HG03159 (cell line): ENCODE measurements at regions not wholly inside any gene's neighbourhood (a gene's known extent, or its start where the extent isn't known, plus 50 kb on each side); places are given as distances from the start of the nearest gene placed in this dataset.

ENCODE experiments used
- ATAC-seq: cut with Tn5 transposase; IDR thresholded peaks from one replicate; pipeline ENCODE4 v1.9.1; 2021; ENCODE audit warnings: mild to moderate bottlenecking, moderate library complexity; ENCODE audit not compliant: unreplicated experiment

DNA sequence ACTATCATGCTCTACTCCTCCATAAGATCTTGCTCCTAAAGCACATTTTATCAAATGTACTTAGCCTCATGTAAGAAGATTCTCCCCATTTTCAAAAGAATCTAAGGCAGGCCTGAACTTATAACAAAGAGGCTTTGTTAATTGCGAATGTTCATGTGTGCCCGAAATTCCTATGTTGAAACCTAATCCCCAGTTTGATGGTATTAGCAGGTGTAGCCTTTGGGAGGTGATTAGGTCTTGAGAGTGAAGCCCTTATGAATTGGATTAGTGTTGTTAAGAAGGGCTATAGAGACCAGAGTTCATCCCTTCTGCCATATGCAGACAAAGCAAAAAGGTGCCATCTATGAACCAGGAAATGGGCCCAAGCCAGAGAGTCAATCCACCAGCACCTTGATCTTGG, 234.5 kb downstream of the PAX3 start:
- ATAC-seq, result no peak

DNA sequence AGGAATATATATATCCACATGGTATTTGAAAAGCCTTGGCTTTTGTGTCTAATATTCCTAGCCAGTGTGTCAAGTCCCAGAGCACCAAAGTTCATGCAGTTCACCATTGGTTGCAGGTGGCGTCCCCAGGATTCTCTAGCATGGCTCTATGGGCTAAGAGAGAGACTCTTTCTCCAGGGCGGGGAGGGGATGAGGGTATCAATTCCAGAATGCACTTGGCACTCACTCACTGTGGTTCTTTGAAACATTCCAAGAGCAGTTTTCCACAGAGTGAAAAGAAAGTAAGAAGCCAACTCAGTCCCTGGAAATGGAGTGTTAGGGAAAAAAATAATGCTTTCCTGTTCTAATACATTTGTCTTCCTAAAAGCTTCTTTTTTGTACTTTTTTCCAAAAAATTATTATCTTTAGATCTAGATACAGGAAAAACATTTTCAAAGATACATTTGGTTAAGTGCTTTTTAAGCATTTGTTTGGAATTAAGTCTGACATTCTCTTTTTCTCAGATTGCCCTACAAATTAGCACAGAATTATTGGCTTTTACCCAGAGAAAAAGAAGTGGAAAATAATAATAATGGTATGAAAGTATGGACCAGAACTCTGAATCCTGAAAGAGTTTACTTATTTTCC, 239.9 kb downstream of the PAX3 start:
- ATAC-seq, result no peak

DNA sequence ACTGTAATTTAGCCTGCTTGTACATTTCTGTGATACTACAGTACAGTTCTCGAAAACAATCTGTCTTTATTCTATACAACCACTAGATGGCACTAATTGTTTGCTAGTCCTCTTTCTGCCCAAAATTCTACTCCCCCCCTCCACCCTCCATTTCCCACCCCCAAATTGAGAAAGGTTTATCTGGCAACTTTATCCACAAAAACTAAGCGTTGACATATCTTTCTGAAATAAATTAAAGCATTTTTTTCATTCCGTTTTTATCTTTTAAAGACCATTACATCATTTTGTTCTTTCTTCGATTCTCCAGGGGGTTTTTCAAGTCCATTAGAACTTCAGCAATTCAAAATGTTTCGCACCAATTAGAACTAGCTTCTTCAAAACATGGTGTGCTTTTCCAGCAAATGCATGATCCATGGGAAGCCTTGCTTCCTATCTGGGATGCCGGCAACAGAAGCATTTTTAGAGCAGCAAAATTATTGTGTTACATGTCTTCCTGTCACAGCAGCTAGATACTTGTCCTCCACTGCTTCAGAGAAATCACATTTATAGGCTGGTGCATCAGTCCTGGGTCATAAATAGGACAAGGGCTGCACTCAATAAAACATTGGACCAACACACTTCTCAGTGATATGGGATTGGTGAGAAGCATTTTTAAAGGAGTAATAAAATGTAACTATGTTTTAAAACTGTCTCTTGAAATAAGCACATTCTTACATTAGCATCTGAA, 241.3 kb downstream of the PAX3 start:
- ATAC-seq, result no peak

DNA sequence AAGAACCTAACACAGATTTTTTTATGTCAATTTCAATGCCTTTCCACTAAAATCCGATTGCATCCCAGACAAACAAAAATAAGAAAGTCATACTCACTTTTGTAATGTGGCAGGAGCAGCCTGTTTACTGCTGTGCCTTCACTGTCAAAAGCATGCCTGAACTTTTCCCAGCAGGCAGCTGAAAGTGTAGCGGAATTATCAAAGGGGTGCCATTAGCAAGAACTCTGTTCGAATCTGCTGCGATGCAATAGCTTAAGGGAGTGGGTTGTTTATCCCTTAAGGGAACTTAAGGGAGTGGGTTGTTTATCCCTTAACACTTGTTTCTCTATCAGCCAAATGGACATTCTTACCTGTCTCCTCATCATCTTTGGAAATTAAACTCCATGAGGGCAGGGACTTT, 243.5 kb downstream of the PAX3 start:
- no peak for ATAC-seq

DNA sequence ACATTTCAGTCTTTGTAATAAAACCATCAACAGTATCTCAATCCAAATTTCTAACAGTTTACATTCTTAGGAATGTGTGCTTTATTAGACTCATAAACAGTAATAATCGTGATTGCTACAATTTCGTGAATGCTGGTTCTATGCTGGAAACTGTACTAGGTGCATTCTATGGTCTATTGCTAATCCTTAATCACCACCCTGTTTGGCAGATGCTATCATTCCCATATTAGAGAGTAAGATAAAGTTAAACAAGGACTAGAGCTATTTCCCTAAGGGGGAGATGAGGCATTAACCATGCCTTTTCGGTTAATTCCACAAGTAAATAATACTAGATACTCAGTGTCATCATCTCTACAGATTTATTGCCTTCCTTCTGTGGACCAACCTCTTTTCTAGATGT, 244.0 kb downstream of the PAX3 start:
- ATAC-seq, result no peak

DNA sequence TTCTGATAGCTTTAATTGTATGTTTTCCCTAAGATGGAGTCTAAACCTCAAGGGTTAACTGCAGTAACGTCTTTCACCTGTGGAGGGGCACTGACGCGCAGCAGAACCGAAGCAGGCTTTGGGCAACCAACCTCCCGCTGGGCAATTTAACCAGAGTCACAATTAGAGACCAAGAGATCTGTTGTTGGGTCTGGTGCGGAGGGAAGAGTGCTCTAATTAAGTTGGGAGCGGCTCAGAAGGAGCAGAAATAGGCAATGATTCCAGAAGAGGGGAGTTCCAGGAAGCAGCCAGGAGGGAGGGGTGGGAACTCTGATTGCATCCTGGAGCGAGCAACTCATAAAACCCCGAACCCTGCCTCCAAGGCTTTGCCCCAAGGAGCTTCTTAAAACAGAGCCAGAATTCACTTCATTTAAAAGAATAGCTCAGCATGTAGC, 245.8 kb downstream of the PAX3 start:
- ATAC-seq, result peak; percentile 86

DNA sequence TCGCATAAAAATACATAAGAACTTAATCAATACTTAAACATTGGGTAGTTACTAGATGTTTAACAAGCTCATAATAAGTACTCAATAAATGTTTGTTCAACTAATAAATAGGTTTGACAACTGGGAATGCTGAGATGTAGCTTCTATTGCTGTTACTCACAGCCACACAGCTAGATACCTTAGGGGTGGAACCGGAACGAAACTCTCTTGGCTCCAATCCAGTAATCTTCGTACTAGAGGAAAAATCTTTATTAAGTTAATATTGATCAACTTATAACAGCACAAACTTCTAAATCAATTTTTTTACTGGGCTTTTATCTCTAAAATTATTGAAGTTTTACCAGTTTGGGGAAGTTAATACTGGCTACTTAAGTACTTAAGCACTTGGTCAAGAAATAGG, 247.8 kb downstream of the PAX3 start:
- no peak for ATAC-seq

DNA sequence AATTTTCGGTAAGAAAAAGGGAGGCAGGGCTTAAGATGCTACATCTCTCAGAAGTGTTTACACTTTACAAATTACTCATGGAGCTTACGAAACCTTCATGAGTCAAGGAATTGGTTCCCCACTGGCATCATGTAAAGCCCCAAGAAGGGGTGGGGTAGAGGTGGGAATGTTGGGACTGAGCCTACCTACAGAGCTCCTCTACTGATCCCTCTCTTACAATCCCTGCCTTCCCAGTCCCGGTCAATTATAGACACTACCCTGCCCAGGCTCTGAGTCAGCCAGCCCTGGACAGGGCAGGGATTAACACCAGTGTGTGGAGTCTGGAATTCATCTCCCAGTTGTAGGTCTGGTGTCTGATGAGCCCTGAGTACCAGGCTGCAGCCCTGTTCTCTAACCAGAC, 248.9 kb downstream of the PAX3 start:
- ATAC-seq, result no peak

DNA sequence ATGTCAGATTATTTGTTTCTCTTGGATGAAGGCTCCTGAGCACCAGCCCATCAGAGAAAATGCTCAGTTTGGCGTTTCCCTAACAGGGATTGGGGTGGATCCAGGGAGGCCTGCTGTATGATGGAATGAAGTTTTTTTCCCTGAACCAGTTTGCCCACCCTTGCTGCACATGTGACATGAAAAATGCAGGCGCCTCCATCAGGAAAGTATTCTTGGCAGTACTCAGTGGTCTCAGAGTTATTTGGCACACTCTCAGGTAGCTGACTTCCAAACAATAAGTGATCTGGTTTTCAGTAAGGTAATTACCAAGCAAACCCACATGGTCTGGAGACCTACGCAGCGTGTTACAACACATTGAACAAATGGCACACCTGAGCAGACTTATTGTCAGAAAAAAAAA, 254.9 kb downstream of the PAX3 start:
- no peak for ATAC-seq

DNA sequence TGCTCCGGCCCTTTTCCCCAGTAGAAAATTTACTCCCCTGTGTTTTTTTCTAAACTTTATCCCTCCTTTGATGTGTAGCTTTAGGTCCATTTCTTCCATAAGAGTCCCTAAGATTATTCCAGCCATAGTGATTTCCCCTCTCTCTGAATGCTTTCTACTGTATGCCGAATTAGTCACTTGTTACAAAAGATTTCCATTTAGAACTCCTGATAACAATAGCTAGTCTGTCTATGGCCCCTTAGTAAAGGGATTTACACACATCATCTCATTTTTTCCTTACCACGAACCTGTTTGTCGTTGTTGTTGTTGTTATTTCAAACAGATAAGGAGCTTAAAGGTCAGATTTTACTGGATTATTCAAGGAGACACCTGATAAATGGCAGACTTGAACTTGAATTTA, 256.1 kb downstream of the PAX3 start:
- ATAC-seq, result no peak

DNA sequence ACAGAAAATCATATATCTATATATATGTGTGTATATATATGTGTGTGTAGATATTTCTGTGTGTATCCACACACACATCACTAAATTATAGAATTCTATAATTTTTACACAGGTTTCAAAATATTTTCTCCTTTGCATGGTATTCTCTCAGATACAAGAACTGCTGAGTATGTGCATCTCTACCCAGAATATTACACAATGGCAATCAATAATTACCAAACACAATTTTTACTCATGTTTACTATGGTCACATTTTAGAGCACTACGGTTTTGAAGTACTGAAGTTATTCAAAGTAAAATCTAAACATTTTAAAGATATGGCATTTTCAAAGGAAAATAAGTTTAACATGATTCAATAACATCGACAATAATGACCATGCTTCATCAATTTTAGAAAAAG, 258.5 kb downstream of the PAX3 start:
- no peak for ATAC-seq

DNA sequence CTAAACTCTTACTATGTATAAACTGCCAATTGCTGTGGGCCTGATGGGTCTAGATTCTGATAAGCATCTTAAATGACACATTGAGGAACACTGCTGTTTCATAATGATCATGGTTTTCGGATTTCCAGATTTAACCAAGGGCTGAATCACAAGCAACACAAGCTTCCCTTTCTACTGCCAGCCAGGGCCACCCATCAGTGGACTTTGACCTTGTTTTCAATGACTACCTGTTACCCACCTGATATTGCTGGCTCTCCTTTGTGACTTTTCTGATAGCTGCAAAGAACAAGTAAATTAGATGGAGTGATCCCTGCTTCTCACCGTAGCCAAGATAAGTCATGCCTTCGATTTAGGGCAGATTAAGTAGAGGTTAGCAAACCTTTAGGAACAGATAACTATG, 259.0 kb downstream of the PAX3 start:
- no peak for ATAC-seq

DNA sequence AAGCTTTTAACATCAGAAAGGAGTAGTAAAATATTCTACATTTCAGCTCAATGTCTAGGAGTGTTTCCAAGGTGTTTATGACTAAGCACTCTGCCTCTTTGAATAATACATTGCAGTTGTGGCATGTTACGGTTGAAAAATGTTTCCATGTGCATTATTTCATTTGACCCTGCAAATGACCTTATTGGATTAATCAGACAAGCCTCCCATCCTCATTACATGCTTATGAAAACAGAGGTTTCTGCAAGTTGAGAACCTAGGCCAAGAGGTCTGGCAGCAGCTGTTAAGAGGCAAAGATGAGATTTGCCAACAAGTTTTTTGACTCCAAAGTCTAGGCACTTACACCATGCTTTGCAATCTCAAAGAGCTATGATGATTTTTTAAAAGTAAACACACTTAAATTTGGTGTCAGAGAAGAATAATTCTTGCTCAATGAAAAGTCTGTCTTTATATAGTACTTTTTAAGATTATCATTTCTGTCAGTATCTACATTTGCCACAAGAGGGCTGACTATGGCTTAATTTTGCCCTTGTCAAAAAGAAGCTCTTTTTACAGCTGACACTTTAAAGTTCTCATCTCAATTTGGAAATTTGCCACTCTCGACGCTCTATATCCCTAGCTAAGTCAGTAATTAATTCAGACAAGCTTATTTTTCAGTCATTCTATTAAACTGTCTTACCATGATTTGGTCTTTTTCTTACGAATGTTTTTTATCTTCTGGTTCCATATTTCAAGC, 260.6 kb downstream of the PAX3 start:
- no peak for ATAC-seq

DNA sequence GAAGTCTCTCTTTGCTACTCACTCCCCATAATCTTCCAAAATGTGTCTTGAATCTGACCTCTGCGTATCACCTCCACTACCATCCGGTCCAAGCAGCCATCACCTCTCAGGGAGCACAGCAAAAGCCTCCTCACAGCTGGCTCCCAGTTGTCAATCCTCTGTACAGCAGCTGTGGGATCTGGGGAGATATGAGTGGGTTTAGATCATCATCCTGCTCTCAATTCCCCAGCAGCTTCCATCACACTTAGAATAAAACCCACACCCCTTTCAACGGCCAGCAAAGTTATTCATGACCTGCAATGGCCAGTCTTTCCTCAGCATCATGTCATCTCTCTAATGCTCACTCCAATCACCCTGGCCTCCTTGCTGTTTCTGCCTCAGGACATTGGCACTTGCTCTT, 261.6 kb downstream of the PAX3 start:
- no peak for ATAC-seq

DNA sequence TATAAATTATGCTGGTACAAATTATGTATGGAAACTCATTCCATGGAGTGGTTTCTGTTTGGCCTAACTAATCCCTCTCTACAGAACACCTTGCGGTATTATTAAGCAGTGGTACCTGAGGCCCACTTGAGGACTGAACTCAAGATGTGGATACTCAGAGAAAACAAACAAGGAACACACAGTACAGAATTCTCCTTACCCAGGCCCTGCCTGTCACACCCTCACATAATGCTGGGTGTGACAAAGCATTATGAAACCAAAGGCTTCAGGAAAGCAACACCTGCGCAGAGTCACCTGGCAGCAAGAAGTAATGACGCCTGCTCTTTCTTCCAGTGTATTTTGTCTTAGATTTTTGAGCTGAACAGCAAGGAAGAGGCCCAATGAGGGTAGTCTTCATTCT, 264.7 kb downstream of the PAX3 start:
- no peak for ATAC-seq

DNA sequence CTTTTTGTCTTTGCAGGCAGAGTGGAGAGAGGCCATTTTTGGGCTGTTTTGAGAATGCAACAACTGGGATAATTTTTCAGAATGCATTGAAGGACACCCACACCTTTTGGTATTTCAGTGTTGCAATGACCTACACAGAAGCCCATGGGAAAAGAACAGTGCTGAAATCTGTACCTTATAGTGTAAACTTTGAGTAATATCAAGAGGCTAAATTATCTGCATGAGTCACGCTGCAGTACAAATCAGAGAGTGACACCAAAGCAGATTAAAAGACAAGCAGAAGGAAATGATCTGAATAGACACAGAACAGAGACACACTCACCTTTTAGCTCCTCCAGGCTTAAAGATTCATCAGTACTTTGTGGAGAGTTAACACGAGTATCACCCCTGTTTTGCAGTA, 265.3 kb downstream of the PAX3 start:
- no peak for ATAC-seq

DNA sequence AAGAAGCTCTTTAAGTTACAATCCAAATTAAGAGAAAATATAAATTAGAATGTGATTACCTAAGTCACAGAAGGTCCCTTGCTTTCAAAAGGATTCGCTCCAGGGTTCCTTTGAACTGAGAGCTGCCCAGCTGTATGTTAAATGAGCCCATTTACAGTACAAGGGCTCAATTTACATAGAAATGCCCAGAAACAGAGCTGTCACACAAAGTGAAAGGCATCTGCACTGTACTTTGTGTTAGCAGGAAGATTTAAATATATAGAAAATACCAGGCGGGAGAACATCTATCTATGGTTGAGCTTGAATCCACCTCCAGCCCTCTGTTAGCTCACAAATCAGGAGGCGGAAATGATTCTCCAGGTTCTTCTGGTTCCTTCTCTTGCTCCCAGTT, 272.9 kb downstream of the PAX3 start:
- no peak for ATAC-seq

DNA sequence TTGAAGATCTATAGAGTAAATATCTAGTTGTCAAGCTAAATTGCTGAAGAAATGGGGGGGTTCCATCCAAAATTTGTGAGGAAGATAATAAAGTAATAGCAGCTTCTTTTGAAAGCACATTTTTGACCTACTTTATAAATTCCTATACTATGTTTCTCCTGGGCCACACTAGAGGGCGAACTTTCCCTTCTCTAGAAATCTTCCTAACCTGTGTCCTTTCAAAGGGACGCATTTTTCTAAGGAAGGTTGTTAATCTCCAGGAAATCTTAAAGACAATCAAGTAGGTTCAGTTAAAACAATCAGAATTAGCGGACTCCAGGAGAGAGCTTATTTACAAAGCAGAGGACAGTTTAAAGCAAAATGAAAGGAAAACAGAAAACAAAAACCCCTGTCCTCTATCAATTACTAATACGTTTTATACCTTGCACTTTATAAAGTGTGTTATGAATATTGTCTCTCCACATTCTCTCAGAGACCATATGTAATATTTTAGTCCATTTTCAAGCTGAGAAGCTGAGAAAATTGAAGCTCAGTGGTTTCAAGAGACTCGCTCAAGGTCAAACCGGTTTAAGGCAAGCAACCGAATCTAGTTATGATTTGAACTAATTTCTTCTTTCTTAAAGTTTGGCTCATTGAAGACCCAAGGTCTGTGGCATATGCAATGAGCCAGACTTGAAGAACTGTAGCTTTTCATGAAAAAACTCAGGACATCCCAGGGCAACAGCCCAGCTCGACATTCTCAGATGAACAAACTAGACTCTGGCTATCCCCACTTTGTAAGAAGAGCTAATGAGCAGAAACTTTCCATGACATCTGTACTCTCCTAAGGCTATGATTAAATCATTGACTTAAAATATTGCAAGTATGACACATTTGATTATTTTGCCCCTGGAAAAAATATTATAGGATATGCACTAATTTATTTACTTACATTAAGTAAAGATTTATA, 273.6 kb downstream of the PAX3 start:
- ATAC-seq, result peak; percentile 57

DNA sequence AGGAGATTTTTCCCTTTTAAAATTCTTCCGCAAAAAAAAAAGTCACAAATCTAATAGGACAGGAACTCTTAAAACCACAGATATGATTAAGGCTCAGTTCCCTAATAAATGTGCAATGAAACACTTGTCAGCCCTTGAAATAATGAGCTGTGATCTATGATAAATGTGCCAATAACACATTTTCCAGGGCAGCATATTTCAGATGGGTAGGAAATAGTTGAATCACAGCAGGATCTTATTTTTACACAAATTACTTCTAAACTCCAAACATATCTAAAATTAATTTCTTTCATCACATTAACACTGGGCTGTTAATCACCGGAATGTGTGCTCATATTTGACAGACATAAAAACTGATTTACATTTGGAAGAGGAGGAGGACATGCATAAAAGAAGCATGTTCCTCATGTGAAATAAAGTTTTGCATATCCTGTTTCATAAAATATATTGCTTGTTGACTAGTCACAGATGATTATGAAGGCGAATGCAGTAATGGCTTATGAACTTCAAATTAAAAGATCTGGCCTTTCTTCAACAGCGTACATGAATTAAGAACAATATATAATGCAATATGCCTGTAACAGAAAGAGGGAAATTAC, 281.4 kb downstream of the PAX3 start:
- ATAC-seq, result no peak

DNA sequence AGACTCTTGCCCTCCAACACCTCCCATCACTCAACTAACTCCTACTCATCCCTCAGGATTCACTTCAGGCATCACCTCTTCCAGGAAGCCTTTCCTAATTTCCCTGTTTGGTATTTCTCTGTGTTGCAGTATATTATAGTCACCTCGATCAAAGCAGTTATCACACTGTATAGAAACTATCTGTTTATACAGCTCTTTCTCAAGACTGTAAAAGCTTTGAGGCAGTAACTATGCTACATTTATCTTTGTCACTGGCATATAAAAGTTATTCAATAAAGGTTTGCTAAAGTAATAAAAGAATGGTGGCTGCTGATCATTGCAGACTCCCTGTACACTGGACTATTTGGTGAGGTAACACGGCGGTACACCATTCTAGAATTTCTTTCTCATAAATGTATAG, 284.9 kb downstream of the PAX3 start:
- ATAC-seq, result no peak

DNA sequence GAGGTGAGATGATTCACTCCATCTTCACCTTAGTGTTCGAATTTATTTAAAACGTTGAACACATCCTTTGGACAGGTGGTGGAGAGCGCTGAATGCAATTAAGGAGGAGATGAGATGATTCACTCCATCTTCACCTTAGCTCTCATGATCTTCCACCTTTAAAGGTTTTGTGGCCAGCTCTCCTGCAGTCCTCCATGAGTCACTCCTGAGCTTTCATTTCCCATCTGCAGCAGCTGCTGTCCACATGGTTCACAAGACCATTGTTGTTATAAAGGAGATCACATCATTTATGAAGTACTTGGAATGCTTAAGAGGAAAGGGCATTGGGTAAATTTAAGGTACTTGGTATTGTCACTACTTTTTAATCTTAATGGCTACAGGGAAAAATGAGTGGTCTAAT, 298.5 kb downstream of the PAX3 start:
- no peak for ATAC-seq
